HG02678 (cell line): ENCODE measurements at regions not wholly inside any gene's neighbourhood (a gene's known extent, or its start where the extent isn't known, plus 50 kb on each side); places are given as distances from the start of the nearest gene placed in this dataset.
"Not testable (repeated sequence)": the region's sequence is repeated elsewhere in the genome, so short reads cannot be mapped to it uniquely, and the experiment has no call there.

ENCODE experiments used
- ATAC-seq: cut with Tn5 transposase; IDR thresholded peaks from one replicate; pipeline ENCODE4 v1.9.1; 2021; ENCODE audit warnings: mild to moderate bottlenecking, moderate library complexity; ENCODE audit not compliant: unreplicated experiment

DNA sequence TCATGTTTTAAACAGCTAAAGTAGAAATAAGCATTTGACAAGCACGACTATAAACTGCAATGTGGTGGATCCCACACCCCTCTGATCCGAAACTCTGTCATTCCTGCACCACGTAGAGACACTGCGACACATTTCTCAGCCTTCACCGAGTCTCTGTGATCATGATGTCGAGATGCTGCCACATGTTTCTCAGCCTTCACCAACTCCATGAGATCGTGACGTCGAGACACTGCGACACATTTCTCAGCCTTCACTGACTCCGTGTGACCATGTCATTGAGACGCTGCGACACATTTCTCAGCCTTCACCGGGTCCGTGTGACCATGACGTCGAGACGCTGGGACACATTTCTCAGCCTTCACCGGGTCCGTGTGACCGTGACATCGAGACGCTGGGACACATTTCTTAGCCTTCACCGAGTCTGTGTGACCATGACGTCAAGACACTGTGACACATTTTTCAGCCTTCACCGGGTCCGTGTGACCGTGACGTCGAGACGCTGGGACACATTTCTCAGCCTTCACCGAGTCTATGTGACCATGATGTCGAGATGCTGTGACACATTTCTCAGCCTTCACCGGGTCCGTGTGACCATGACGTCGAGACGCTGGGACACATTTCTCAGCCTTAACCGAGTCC, 143.0 kb downstream of the TTLL2 start:
- ATAC-seq: no peak

DNA sequence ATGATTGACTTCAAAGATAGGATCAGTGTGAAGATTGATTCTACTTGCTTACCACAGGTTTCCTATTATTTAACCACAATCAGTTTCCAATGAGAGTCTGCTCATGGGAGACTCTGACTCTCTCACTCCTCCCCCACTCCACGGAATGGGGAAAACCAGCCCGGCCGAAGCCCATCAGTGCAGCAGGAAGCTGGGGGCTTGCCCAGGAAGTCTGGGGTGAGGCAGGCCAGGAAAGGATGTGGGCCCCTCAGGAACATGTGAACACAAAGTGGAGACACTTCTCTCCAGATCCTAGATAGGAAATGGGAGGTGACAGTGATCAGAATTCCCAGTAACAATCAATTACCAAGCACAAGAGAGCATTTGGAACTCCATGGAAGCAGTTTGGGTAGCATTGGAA, 144.2 kb downstream of the TTLL2 start:
- no peak for ATAC-seq

DNA sequence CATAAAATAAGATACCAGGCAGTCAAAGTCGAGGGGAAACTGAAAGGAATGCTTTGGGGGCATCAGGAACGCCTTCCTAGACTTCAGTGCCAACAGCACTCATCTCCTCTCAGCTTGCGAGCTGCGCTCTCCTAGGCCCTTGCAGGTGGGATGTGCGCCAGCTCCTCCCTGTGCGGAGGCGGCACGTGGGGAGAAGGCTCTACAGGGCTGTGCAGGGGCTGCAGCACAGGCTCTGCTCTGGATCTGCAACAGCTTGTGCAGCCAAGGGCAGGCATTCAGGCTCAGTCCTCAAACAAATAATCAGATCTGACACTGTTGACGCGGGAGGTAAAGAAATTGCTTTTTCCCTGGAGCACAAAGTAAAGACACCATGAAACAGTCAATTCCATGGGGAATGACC, 144.8 kb downstream of the TTLL2 start:
- no peak for ATAC-seq

DNA sequence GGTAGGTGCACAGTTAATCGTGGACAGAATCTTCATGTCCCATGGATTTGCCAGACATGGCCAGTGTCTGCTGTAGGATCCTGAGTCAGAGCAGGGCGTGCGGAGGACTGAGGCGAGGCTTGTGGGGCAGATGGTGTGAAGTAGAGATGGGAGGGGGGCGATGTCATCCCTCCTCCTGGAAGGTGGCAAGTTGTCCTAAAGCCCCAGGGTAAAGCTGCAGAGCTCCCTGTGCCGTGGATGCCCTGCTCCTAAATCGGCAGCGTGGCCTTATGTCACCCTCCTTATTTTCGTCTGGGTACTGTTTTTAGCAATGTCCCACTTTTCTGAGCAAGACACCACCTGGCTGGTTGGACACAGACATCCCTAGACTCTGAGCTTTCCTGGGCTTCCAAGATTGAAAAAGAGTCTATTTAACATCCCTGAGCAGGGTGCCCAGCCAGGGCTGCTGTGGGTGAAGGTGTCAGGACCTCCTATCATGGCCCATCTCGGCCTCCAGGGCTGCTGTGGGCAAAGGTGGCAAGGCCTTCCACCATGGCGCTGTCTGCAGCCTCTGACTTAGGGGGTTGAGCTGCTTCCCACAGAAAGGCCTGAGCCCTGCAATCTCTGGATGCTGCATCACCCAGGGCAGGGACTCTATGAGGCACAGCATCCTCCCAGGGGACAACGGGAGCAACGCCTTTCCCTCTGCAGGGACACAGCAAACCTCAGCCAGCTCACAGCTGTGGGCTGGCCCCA, 145.4 kb downstream of the TTLL2 start:
- no peak for ATAC-seq

DNA sequence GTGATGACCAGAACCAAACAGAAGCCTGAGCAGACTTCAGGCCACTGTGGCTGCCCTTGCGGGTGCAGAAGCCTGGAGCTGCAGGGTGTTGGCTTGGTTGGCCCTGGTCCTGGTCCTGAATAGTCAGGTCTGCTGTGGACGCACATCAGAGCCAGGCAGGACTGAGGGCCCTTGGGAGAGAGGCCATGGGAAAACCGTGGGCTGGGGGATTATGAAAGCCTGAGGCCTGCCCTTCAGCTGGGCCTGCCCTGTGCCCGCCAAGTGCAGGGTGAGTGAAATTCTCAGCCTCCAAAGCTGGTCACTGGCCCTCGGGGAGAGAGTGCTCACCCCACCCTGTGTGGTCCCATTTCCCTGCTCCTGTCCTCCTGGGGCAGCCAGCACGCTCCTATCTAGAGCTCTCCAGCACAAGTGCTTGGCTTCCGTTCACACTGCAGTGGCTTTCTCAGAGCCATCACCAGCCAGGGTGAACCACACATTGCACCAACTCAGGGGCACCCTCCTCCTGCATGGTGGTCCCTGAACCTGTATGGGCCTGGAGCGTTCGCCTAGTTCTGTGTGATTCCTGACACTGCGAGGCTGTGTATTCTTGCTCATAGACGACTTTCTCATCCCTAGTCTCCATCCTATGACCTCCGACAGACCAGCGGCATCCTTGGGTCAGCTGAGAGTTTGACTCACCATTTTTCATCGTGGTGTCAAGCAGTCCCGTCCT, 146.1 kb downstream of the TTLL2 start:
- ATAC-seq: no peak

DNA sequence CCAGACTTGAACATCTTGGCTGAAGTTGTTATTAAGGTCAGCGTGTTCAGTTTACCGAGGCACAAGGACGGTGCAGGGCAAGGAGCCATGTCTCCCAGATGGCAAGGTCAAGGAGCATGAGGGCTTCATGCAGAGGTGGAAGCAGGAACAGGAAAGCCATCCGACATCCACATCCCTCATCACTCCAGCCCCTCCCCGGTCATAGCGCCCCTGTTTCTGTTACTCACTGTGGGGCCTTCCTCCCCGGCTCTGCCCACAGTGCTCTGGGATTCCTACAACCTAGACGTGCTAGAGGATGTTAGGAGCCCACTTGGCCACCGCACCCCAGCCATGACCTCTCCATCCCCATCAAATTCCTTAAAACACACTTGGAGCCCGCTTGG, 146.7 kb downstream of the TTLL2 start:
- no peak for ATAC-seq

DNA sequence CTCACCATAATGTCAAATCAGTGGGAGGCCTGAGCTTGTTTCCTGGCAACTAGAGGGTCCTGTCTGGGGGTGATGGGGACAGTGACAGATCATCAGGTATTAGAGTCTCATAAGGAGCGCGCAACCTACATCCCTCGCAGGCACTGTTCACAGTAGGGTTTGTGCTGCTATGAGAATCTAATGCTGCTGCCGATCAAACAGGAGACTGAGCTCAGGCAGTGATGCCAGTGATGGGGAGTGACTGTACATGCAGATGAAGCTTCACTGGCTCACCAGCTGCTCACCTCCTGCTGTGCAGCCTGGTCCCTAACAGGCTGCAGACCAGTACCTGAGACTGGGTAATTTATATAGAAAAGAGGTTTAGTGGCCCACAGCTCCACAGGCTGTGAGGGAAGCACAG, 147.3 kb downstream of the TTLL2 start:
- ATAC-seq: no peak

DNA sequence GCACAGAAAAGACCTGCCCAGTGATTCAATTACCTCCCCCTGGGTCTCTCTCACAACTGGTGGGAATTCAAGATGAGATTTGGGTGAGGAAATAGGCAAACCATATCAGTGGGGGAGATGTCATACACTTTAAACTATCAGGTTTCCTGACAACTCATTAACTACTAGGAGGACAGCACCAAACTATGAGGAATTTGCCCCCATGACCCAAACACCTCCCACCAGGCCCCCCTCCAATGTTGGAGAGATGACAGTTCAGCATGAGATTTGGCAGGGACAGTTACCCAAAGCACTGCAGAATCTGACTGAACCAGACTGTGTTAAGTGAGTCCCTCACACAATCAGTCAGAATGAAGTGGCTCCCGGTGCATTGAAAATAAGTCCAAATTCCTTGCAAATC, 148.0 kb downstream of the TTLL2 start:
- ATAC-seq: no peak

DNA sequence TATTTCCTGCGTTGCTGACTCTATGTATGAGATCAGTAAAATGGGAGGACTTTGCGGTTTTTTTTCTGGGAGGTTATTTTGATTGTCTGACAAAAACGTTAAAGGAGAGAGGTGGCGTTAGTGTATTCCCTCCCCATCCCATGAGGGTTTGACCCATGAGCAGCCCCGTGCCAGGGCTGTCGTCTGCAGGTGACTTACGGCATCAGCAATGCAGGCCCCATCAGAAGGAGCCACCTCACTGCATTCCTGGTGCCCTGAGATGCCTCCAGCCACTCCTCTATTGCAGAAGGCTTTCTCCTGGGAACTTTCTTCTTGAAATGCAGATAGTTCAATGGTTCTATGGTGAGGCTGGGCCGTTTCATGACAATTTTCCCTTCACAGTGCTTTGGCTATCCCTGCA, 149.3 kb downstream of the TTLL2 start:
- no peak for ATAC-seq

DNA sequence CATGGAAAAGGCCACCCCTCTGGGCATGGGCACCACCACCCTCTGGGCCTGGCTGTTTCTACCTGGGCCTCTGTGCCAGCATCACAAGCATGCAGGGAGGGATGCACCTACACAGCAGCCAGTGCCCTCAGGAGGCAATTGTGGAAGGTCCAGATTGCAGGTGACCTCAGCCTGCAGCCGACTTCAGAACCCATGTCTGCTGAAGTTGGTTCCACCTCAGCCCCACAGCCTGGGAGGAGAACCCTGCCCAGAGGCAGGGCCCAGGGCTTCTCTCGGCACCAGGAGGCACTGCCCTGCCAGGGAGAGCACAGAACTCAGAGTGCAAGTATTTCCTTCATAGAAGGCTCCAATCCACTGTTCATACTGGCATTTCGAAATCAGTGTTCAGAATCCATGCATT, 149.8 kb downstream of the TTLL2 start:
- no peak for ATAC-seq

DNA sequence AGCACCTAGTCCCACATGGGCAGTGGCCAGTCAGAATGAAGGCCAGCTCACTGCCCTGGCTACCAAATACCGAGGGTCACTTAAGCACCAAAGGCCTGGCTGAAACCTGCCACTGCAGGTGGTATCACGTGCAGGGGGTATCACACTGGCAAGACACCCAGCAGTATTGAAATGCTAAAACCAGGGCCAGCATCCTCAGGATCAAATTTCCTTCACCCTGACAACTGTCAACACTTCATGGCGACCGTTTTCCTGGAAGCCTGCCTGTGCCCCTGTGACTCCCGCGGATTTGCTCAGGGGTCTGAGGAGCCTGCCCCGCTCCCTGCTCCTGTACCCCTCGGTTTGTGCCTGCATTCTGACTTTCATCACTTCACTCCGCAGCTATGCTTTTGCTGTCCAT, 151.1 kb downstream of the TTLL2 start:
- ATAC-seq: no peak

DNA sequence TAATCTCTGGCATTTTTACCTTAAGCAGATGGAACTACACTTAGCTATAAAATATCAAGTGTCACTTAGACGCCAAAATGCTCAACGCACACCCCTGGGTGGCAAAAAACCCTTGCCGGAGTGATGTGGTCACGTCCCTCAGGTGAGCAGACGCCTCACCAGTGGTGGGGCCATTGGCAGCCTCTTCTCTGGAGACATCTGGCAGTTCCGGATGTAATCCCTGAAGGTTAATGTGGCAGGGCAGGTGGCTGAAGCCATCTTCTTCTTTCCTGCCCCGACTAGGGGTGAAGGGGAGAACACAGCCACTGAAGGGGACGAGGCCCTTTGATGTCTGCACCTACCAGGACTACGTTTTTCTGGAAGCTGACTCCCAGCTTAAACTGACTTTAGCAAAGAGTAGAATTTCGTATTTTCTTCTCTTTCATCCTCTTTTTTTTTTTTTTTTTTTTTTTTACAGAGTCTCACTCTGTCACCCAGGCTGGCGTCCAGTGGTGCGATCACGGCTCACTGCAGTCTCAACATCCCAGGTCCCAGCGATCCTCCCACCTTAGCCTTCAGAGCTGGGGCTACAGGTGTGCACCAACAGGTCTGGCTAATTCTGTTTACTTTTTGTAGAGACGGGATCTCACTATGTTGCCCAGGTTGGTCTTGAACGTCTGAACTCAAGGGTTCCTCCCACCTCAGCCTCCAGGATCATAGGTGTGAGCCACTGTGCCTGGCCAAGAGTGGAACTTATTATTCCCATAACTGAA, 152.1 kb downstream of the TTLL2 start:
- ATAC-seq: no peak

DNA sequence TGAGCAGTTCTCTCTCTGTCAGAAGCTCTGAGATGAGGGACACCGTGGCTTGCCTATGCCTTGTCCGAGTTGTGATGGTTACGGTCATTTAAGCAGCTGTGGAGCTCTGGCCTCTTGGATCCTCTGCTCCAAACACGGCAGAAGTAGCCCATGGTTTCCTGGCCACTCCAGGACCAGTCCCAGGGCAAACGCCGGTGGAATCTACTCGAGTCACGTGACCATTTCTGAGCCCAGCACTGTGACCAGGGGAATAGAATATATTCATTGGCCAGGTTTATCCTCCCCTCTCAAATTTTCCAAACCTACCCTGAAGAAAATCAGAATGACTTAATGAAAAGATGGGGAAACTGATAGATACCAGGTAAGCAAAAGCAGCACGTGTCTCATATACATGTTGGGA, 152.8 kb downstream of the TTLL2 start:
- no peak for ATAC-seq

DNA sequence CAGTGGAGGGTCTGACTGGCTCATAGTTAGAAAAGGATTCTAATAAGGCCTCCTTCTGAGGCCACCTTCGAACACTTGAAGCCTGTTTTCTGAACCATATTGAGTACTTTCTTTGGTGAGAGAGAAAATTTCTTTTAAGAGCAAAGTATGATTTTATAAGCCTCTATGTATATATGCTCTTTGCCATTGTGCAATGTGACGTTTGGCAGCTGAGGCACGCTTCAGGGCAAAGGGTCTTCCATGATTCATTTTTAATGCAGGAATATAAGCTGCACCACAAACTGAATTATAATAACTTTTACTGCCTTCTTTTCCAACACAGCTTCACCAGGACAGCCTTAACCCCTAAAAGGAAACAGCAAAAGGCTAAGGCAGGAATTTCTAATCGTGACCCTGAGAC, 154.4 kb downstream of the TTLL2 start:
- no peak for ATAC-seq

DNA sequence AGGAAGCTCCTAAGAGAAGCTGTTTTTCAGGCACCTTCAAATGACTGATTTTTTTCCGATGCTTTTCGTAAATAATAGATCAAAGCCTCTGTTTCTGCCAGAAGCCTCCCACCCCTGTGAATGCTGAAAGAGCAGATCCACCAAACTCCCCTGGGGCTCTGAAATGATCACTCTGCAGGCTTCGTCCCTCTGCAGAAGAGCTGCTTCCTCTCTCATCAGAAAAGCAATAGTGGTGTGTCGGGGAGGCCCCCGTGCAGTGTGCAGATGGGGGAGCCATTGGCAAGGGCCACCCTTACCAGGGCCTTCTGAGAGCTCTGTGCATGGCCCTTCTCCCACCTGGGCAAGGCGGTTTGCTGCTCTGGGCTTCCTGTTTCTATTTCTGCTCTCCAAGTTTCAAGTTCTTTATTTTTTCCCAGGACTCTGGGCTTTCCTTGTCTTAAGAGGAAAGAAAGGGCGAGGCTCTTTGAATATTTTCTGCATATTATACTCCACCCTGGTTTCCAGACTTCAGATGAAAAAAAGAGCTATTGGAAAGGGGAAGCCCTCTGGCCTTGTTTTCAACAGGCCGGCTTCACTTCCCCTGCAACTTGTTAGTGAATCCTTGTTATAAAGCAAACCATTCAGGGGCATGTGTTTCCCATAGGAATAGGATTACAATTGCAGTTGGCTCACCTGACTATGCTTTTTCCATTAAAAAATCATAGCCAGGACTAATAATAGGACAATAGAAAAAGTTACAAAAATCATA, 155.2 kb downstream of the TTLL2 start:
- no peak for ATAC-seq

DNA sequence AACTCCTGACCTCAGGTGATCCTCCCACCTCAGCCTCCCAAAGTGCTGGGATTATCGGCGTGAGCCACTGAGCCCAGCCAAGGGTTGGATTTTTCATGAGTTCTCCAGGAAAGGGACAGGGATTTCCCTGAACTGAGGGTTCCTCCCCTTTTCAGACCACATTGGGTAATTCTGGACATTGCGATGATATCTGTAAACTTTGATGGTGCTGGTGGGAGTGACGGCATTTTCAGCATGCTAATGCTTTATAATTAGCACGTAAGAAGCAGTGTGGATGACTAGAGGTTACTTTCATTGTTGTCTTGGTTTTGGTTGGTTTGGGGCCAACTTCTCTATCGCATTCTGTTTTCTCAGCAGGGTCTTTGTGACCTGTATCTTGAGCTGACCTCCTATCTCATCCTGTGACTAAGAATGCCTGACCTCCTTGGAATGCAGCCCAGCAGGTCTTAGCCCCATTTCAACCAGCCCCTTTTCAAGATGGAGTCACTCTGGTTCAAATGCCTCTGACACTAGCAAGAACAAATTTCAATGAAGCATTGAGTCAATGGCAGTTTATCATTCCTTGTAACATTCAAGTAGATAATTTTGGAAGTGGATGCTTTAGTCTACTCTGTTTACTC, 156.5 kb downstream of the TTLL2 start:
- ATAC-seq: no peak

DNA sequence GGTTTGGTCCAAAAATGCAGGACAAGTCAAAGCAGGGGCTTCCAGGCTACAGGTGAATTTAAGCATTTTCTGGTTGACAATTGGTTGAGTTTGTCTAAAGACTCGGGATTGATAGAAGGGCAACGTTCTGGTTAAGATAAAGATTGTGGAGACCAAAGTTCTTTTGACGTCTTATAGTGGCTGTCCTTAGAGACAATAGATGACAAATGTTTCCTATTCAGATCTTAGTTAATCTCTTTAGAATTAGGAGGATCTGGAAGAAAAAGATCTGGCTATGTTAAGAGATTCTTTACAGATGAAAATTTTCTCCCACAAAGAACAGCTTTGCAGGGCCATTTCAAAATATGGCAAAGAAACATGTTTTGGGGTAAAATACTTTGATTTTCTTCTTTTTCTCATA, 157.9 kb downstream of the TTLL2 start:
- ATAC-seq: not testable (repeated sequence)

DNA sequence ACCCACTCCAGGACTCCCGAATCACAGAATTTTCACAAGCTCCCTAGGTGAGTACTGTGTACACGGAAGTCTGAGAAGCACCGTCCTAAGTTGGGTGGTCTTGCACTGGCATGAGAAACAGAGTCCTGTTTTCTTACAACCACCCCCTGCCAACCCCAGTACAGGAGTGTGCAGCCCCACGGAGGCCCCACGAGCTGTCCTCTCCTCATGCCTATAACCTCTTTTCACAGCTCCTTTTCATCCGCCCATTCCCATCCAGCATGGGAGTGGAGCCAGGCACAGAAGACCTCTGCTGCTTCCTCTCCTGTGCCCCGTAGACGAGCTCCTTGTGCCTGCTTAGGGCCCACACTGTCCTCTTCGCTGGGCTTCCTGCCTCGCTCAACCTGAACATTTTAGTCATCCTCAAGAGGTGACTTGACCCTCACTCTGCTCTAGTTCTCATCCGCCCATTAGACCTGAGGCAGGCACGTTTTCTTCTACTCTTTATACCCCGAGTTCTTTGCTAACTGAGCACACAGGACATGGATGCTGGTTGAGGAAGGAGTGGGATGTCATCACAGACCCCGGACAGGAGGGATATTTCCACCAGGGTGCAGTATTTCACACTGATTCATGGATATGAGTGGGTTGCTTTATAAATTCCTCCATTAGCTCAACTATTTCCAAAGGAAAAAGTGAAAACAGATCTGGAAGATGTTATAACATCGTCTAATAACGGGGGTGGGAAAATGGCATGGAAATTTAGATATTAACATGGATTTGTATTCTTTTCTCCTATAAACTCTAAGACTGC, 160.5 kb downstream of the TTLL2 start:
- ATAC-seq: no peak
